ENCODE measurements at regions not wholly inside any gene's neighbourhood (a gene's known extent, or its start where the extent isn't known, plus 50 kb on each side); places are given as distances from the start of the nearest gene placed in this dataset.

GRCh38 chr4:187480146-187481145 lies 515.1 kb upstream of the ZFP42 start:
- Mint-ChIP-seq H3K9me3 (peaks cover 8 to 12% of the 10 kb centered on the region in 2 donors), H3K27me3 (ENCODE audit: low read depth in 2 of 2) (no peaks in the 10 kb centered on the region), H3K36me3 (no peaks in the 10 kb centered on the region), H3K4me1 (no peaks in the 10 kb centered on the region), H3K27ac (no peak overlapping the region), H3K4me3 (no peak overlapping the region)
- DNase-seq, result no peak
- ATAC-seq, result no peak
- Histone ChIP-seq H3K27me3 (ENCODE audit: control insufficient read depth, insufficient read depth, low read length) (no peaks in the 10 kb centered on the region), H3K36me3 (ENCODE audit: control insufficient read depth, insufficient read depth, low read length) (no peaks in the 10 kb centered on the region), H3K4me3 (ENCODE audit: low read length) (no peak overlapping the region), H3K4me1 (ENCODE audit: control insufficient read depth, insufficient read depth, low read length) (no peaks in the 10 kb centered on the region), H3K9me3 (ENCODE audit: control insufficient read depth, insufficient read depth, low read length) (peaks cover 3% of the 10 kb centered on the region), H3K27ac (ENCODE audit: low read length) (no peak overlapping the region)
- TF ChIP-seq CTCF (IDR thresholded peaks at IDR 0.05), result no peak
- 84% methylated on average over 7 of the region's 9 CpGs for WGBS (ENCODE audit: insufficient coverage)
- intact Hi-C loops (cut with micrococcal nuclease), result no loop called here

- Histone ChIP-seq H3K36me3 (ENCODE audit: control insufficient read depth, insufficient read depth, low read length) (no peaks in the 10 kb centered on the region), H3K27me3 (ENCODE audit: control insufficient read depth, insufficient read depth, low read length) (no peaks in the 10 kb centered on the region), H3K4me3 (ENCODE audit: low read length) (no peak overlapping the region), H3K27ac (ENCODE audit: low read length) (no peak overlapping the region), H3K9me3 (ENCODE audit: control insufficient read depth, insufficient read depth, low read length) (peaks cover 8% of the 10 kb centered on the region), H3K4me1 (ENCODE audit: control insufficient read depth, insufficient read depth, low read length) (no peaks in the 10 kb centered on the region)
- no peak overlapping the region for H3K27ac Mint-ChIP-seq
- ATAC-seq (no peak), DNase-seq (no peak)
- H3K9me3 Mint-ChIP-seq, result peaks cover 9 to 15% of the 10 kb centered on the region in 2 donors
- no peaks in the 10 kb centered on the region for H3K4me1 Mint-ChIP-seq
- H3K36me3 Mint-ChIP-seq, result no peaks in the 10 kb centered on the region
- TF ChIP-seq CTCF (IDR thresholded peaks at IDR 0.05), result no peak
- intact Hi-C loops (cut with micrococcal nuclease), result no loop called here
- 68% methylated on average over 6 of the region's 6 CpGs for WGBS (ENCODE audit: insufficient coverage)
- H3K27me3 Mint-ChIP-seq (ENCODE audit: low read depth in 2 of 2), result no peaks in the 10 kb centered on the region
- H3K4me3 Mint-ChIP-seq, result no peak overlapping the region
Measured at GRCh38 chr4:187484186-187484585, 511.4 kb upstream of the ZFP42 start.

- intact Hi-C loops (cut with micrococcal nuclease), result no loop called here
- no peak for ATAC-seq
Measured at GRCh38 chr4:187485676-187486075, 509.9 kb upstream of the ZFP42 start.

More at GRCh38 chr4:187485676-187486075, 509.9 kb upstream of the ZFP42 start:
- Histone ChIP-seq H3K9me3 (ENCODE audit: control insufficient read depth, insufficient read depth, low read length) (peaks cover 12% of the 10 kb centered on the region), H3K27ac (ENCODE audit: low read length) (no peak overlapping the region), H3K4me3 (ENCODE audit: low read length) (no peak overlapping the region), H3K27me3 (ENCODE audit: control insufficient read depth, insufficient read depth, low read length) (no peaks in the 10 kb centered on the region), H3K36me3 (ENCODE audit: control insufficient read depth, insufficient read depth, low read length) (no peaks in the 10 kb centered on the region), H3K4me1 (ENCODE audit: control insufficient read depth, insufficient read depth, low read length) (no peaks in the 10 kb centered on the region)
- Mint-ChIP-seq H3K4me3 (no peak overlapping the region), H3K9me3 (peaks cover 7 to 13% of the 10 kb centered on the region in 2 donors), H3K4me1 (no peaks in the 10 kb centered on the region), H3K27ac (no peak overlapping the region), H3K36me3 (no peaks in the 10 kb centered on the region), H3K27me3 (ENCODE audit: low read depth in 2 of 2) (no peaks in the 10 kb centered on the region)
- no peak for DNase-seq
- no peak for TF ChIP-seq CTCF (IDR thresholded peaks at IDR 0.05)
- 55% methylated on average over 2 of the region's 2 CpGs for WGBS (ENCODE audit: insufficient coverage)
